BLaER1 (cell line): ENCODE measurements at regions not wholly inside any gene's neighbourhood (a gene's known extent, or its start where the extent isn't known, plus 50 kb on each side); places are given as distances from the start of the nearest gene placed in this dataset.

Experiments used
- H3K27ac ChIP-seq: shearing (Covaris generic); formaldehyde crosslinking; 2 replicates; pipeline ENCODE4 v1.8.1; 2022
- H3K27me3 ChIP-seq: shearing (Covaris generic); formaldehyde crosslinking; 2 replicates; pipeline ENCODE4 v1.8.1; 2022
- H3K36me3 ChIP-seq: shearing (Covaris generic); formaldehyde crosslinking; 2 replicates; pipeline ENCODE4 v1.8.1; 2022
- H3K4me1 ChIP-seq: shearing (Covaris generic); formaldehyde crosslinking; 2 replicates; pipeline ENCODE4 v1.8.1; 2022
- H3K4me2 ChIP-seq: shearing (Covaris generic); formaldehyde crosslinking; 2 replicates; pipeline ENCODE4 v1.8.1; 2022
- H3K4me3 ChIP-seq: shearing (Covaris generic); formaldehyde crosslinking; 2 replicates; pipeline ENCODE4 v1.8.1; 2022
- H3K9ac ChIP-seq: shearing (Covaris generic); formaldehyde crosslinking; 2 replicates; pipeline ENCODE4 v1.8.1; 2022
- H3K9me3 ChIP-seq: shearing (Covaris generic); formaldehyde crosslinking; 2 replicates; pipeline ENCODE4 v1.8.1; 2022
- H4K20me1 ChIP-seq: shearing (Covaris generic); formaldehyde crosslinking; 2 replicates; pipeline ENCODE4 v1.8.1; 2022
- Cebpa-rat ChIP-seq: shearing (Covaris generic); IDR thresholded peaks from 2 replicates; pipeline ENCODE4 v1.8.1; 2022

DNA sequence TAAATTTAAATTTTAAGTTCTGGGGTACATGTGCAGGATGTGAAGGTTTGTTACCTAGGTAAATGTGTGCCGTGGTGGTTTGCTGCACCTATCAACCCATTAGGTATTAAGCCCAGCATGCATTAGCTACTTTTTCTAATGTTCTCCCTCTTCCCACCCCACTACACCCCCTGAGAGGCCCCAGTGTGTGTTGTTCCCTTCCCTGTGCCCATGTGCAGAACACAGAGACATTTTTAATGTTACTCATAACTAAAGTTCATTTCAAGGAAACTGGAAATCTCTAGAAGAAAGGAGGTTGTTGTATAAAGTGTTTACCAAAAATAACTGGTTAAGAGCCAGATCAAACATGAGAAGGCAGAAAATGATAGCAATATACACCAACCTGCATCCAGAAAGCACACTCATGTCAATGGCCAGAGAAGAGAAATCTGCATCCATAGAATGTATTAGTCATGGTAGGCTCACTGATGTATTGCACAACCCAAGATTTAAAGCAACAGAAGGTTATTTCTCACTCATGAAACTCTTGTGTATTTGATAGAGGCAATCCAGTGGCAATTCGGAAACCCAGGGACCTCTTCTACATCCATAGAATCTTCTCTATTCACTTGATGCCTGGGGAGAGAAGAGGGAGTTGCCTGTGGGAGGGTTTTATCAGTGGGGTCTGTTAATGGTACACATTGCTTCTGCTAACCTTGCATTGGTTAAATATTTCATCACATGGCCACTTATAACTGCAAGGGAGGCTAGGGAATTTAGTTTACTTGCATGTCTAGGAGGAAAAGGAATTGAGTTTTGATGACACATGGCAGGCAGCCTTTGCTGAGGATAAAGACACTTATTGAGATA, 321.9 kb upstream of the RASGRP1 start:
- Histone ChIP-seq H3K4me3 (no peak overlapping the region), H3K4me1 (no peaks in the 10 kb centered on the region), H3K9me3 (no peaks in the 10 kb centered on the region), H3K4me2 (no peak overlapping the region), H3K9ac (no peak overlapping the region), H3K36me3 (no peaks in the 10 kb centered on the region), H4K20me1 (no peaks in the 10 kb centered on the region), H3K27ac (no peak overlapping the region), H3K27me3 (no peaks in the 10 kb centered on the region)
- TF ChIP-seq Cebpa-rat = no peak

DNA sequence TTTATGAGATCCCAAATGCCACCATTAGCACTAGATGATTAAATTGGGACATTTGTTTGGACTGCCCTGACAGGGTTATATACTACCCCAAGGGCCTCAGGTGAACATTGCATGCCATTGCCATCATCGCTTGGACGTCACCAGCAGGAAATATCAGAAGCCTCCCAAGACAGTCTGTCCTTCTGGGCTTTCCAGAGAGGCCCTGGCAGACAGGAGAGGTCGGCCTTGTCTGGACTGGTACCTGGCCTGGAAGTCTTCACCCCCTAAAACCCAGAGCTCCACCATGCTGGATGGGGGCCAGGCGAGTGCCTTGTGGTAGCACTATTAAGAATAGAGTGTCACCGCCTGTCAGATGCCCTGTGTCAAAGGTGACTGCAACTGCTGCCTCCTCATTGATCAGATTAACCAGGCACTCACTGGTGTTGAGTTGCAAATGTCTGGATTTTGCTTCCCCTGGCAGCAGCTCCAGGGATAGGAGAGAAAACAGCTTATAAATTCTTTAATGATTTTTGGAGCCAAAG, 324.1 kb upstream of the RASGRP1 start:
- H4K20me1 ChIP-seq = no peaks in the 10 kb centered on the region
- H3K36me3 ChIP-seq = no peaks in the 10 kb centered on the region
- H3K9me3 ChIP-seq = no peaks in the 10 kb centered on the region
- H3K4me2 ChIP-seq = no peak overlapping the region
- H3K27me3 ChIP-seq = no peaks in the 10 kb centered on the region
- no peak overlapping the region for H3K9ac ChIP-seq
- H3K4me1 ChIP-seq = no peaks in the 10 kb centered on the region
- H3K4me3 ChIP-seq = no peak overlapping the region
- H3K27ac ChIP-seq = no peak overlapping the region
- no peak for TF ChIP-seq Cebpa-rat

DNA sequence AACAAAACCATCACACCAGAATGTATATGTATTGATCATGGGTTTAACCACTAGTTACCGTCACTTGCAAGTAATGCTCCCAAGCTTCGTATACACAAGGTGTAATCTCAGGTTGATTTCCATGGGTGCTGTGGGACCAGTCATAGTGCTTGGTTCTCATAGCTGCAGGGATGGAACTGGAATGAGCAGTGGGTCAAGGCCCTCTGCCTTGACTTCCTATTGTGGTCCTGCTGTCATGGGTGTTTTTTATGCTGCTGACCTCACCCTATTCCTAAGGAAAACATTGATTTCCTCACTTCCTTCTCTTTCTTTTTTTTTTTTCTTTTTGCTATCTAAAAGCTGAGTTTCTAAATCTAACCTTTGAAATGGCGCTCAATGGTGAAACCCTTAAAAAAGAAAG, 325.6 kb upstream of the RASGRP1 start:
- H4K20me1 ChIP-seq = no peaks in the 10 kb centered on the region
- no peak overlapping the region for H3K4me3 ChIP-seq
- no peak overlapping the region for H3K27ac ChIP-seq
- H3K27me3 ChIP-seq = no peaks in the 10 kb centered on the region
- no peaks in the 10 kb centered on the region for H3K36me3 ChIP-seq
- H3K4me2 ChIP-seq = no peak overlapping the region
- no peaks in the 10 kb centered on the region for H3K4me1 ChIP-seq
- no peak overlapping the region for H3K9ac ChIP-seq
- no peak for TF ChIP-seq Cebpa-rat
- H3K9me3 ChIP-seq = no peaks in the 10 kb centered on the region

DNA sequence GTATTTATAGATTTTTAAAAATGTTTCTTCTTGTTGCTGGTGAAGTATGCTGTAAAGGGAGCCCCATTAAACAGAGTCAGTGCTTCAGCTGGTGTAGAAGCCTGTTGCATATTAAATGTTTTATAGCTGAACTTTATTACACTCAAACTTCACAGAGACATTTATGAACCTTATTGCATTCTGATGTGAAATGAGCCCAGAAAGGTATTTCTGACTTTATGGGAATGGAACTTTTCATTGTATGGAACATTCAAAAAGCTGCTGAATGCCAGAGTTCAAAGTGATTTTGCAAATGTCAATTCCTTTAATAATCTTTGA, 329.3 kb upstream of the RASGRP1 start:
- no peaks in the 10 kb centered on the region for H3K36me3 ChIP-seq

DNA sequence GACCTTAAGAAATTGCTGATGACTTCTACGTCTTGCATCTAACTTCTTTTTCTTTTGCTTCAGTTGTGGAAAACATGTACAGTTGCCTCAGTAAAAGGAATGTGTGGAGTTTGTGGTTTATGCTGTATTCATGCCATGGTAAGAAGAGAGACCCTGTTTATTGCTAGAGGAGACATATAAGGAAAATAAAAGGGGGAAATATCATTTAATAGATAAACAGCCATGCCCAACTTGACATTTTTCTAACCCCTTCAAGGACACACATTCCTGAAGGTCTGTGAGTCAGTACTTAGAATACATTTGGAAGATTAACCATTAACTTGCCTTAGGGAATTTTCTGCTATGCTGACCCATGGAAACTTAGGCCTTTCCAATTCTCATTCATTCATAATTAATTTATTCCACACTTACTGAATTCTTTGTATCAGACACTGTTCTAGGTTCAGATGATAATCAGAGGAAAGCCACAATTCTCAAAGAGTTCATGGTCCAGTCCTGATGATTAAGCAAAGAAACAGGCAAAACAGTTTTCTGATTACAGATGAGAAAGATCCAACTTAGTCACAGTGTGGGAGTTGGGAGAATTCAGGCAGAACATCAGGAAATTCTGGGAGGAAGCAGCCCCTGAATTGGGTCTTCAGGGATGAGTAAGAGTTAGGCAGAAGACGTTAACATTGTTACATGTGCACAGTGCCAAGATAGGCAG, 329.8 kb upstream of the RASGRP1 start:
- Histone ChIP-seq H3K4me2 (no peak overlapping the region), H3K36me3 (no peaks in the 10 kb centered on the region), H3K9me3 (no peaks in the 10 kb centered on the region), H4K20me1 (no peaks in the 10 kb centered on the region), H3K9ac (no peak overlapping the region), H3K27me3 (no peaks in the 10 kb centered on the region), H3K27ac (no peak overlapping the region), H3K4me3 (no peak overlapping the region), H3K4me1 (no peaks in the 10 kb centered on the region)
- no peak for TF ChIP-seq Cebpa-rat

More for the DNA sequence above, 329.3 kb upstream of the RASGRP1 start:
- H4K20me1 ChIP-seq = no peaks in the 10 kb centered on the region
- TF ChIP-seq Cebpa-rat = no peak
- H3K9ac ChIP-seq = no peak overlapping the region
- no peak overlapping the region for H3K4me3 ChIP-seq
- H3K4me2 ChIP-seq = no peak overlapping the region
- no peak overlapping the region for H3K27ac ChIP-seq
- H3K4me1 ChIP-seq = no peaks in the 10 kb centered on the region
- H3K27me3 ChIP-seq = no peaks in the 10 kb centered on the region
- H3K9me3 ChIP-seq = no peaks in the 10 kb centered on the region

DNA sequence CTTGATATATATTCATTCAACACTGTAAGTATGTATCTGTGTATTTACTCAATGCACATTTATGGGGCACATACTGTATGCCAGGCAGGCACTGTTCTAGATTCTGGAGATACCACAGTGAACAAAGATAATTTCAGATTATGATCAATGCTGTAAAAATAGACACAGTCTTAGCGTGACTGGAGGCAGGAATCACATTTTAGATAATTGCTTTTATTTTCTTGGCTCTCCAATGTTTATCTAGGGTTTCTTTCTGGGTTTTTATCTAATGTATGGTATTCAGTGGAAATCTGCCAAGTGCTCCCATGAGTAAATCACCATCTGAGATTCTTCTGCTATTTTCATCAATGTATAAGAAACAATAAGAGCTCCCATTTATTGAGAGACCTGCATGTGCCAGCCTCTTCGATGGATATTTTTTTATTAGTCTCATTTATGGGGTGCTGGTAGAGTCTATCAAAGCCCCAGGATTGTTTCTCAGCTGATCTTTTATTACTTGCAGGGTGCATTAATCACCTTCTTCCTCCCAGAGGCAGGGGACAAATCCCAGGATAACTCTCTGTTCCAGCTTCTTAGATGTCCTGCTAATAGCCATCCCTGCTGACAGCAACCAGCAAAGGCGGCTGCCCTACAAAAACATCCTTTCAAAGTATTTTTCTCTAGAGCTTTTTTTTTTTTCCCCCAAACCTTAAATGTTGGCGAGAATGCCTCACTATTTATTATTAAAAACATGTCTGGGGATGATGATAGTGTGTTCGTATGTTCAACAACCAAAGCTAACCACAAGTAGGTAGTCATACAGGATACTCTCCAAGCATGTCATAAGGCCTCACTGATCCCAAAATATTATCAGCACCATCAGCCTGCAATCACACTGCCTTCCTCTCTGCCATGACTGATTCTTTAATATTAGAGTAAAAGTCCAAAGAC, 331.0 kb upstream of the RASGRP1 start:
- Histone ChIP-seq H3K4me1 (no peaks in the 10 kb centered on the region), H3K9ac (no peak overlapping the region), H3K4me2 (no peak overlapping the region), H3K27ac (no peak overlapping the region), H4K20me1 (no peaks in the 10 kb centered on the region), H3K4me3 (no peak overlapping the region), H3K36me3 (no peaks in the 10 kb centered on the region), H3K9me3 (no peaks in the 10 kb centered on the region), H3K27me3 (no peaks in the 10 kb centered on the region)
- no peak for TF ChIP-seq Cebpa-rat

DNA sequence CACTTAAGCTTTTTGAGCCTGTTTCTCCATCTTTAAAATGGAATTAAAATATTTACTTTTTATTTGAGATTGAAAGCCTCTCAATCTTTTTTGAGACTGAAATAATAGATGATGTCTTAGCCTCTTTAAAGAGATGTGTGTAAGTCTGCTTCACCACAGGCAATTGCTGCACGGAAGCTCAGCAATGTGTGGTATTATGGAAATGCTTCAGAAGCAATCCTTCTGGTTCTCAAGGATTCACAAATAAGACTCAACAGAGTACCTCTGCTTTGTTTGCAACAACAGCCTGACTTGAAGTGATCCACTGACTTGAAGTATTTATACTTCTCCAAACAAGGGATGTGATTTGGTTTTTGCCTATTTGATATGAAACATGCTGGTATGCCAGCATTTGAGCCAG, 332.0 kb upstream of the RASGRP1 start:
- no peaks in the 10 kb centered on the region for H3K4me1 ChIP-seq
- no peaks in the 10 kb centered on the region for H3K27me3 ChIP-seq
- no peak overlapping the region for H3K27ac ChIP-seq
- no peak for TF ChIP-seq Cebpa-rat
- H3K4me3 ChIP-seq = no peak overlapping the region
- H3K36me3 ChIP-seq = no peaks in the 10 kb centered on the region
- H3K9me3 ChIP-seq = no peaks in the 10 kb centered on the region
- H3K9ac ChIP-seq = no peak overlapping the region
- H3K4me2 ChIP-seq = no peak overlapping the region
- no peaks in the 10 kb centered on the region for H4K20me1 ChIP-seq

DNA sequence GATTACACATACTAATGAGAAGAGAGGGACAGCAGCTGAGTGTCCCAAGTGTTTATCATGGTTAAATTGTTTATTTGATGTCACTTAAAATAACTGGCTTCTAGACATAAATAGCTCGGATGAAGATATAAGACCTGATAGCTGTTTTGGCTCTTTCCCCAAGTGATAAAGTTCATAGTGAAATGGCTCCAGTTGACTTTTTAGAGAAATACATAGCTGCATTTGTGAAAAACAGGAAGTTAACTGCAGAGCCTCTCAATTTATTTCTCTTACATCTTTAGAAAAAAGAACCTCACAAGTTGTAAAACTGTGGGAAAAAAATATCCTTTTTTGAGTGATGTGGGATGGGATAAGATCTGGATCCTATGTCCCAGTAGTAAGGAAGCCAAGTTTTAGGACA, 332.9 kb upstream of the RASGRP1 start:
- Histone ChIP-seq H3K4me2 (no peak overlapping the region), H3K9me3 (no peaks in the 10 kb centered on the region), H3K27ac (no peak overlapping the region), H3K9ac (no peak overlapping the region), H4K20me1 (no peaks in the 10 kb centered on the region), H3K27me3 (no peaks in the 10 kb centered on the region), H3K36me3 (no peaks in the 10 kb centered on the region), H3K4me1 (no peaks in the 10 kb centered on the region), H3K4me3 (no peak overlapping the region)
- no peak for TF ChIP-seq Cebpa-rat

DNA sequence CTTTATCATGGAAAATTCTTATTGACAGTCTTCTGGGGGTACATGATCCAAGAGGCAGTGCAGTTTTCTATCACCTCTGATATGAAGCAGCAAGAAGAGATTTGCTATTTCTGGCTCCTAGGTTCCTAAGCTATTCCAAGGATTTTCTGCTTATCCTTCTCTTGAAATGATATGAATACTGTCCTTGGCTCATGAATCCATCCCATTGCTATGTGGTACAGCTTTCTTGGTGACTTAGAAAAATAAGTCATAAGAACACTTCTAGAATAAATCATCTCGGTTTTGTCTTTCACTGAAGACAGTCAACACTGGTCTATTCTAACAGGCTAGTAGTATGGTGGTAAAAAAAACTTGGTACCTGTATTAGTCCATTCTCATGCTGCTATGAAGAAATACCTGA, 333.6 kb upstream of the RASGRP1 start:
- H3K27ac ChIP-seq = no peak overlapping the region
- no peaks in the 10 kb centered on the region for H3K4me1 ChIP-seq
- TF ChIP-seq Cebpa-rat = no peak
- H3K9me3 ChIP-seq = no peaks in the 10 kb centered on the region
- H3K36me3 ChIP-seq = no peaks in the 10 kb centered on the region
- no peak overlapping the region for H3K4me2 ChIP-seq
- no peak overlapping the region for H3K4me3 ChIP-seq
- no peaks in the 10 kb centered on the region for H3K27me3 ChIP-seq
- H4K20me1 ChIP-seq = no peaks in the 10 kb centered on the region
- H3K9ac ChIP-seq = no peak overlapping the region
